ENCODE measurements at regions not wholly inside any gene's neighbourhood (a gene's known extent, or its start where the extent isn't known, plus 50 kb on each side); places are given as distances from the start of the nearest gene placed in this dataset.

GRCh38 chr14:101465795-101466448 lies 95.4 kb upstream of the DIO3 start:
- H3K9me3 Mint-ChIP-seq: no peaks in the 10 kb centered on the region
- no peak overlapping the region for H3K4me3 Mint-ChIP-seq
- no peaks in the 10 kb centered on the region for H3K36me3 Mint-ChIP-seq
- H3K27ac Mint-ChIP-seq: no peak overlapping the region
- H3K4me1 Mint-ChIP-seq: no peaks in the 10 kb centered on the region
- ATAC-seq (no peak), DNase-seq (ENCODE audit: low spot score in 2 of 2) (no peak)

- Mint-ChIP-seq H3K9me3 (no peaks in the 10 kb centered on the region), H3K4me3 (no peak overlapping the region), H3K27ac (no peak overlapping the region), H3K36me3 (no peaks in the 10 kb centered on the region), H3K4me1 (no peaks in the 10 kb centered on the region)
- DNase-seq (ENCODE audit: low spot score in 2 of 2) (no peak), ATAC-seq (no peak)
These were observed 94.7 kb upstream of the DIO3 start for GRCh38 chr14:101466456-101467180.

GRCh38 chr14:101467181-101467926 lies 93.9 kb upstream of the DIO3 start:
- H3K27ac Mint-ChIP-seq: no peak overlapping the region
- H3K4me3 Mint-ChIP-seq: no peak overlapping the region
- H3K9me3 Mint-ChIP-seq: no peaks in the 10 kb centered on the region
- H3K36me3 Mint-ChIP-seq: no peaks in the 10 kb centered on the region
- DNase-seq (ENCODE audit: low spot score in 2 of 2) (no peak), ATAC-seq (no peak)
- no peaks in the 10 kb centered on the region for H3K4me1 Mint-ChIP-seq

DNA sequence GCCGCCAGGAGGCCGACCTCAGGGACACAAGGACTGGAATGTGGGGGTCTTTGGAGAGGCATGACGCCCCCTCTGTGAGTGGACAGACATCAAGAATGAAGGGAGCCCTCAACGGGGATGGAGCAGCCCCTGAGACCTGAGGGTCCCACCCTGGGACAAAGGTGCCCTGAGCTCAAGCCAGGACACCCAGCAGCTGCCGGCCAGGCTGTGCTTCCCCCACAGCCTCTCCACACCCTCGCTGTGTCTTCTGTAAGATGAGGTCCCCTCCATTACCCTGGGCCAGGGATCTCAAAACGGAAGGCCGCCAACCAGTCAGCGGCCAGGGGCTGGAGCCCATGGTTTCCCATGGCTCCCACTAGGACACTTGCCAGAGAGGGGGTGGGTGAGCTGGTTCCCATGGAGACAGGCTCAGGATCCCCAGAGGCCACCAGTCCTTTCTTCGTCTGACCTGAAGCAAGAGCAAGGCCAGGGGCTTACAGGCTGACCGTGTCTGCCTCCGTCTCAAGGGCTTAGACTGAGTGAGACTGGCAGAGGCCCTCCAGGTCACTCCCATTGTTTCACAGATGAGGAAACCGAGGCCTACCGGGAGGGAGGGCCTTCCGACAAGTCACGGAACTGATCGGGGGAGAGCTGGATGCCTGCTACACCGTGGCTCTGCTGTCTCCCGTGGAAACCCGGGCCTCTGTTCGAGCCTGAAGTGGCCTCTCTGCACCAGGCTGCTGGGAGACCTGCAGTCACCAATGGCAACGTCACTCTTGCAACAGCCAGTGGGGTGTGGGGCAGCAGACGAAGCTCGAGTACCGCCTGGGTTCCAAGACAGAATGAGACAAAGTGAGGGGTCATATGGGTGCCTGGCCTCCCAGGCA lies 91.7 kb upstream of the DIO3 start:
- DNase-seq (ENCODE audit: low spot score in 2 of 2): no peak
- no peaks in the 10 kb centered on the region for H3K9me3 Mint-ChIP-seq
- H3K36me3 Mint-ChIP-seq: no peaks in the 10 kb centered on the region
- H3K4me1 Mint-ChIP-seq: no peaks in the 10 kb centered on the region
- H3K27ac Mint-ChIP-seq: no peak overlapping the region
- H3K4me3 Mint-ChIP-seq: no peak overlapping the region
- ATAC-seq: no peak

GRCh38 chr14:101470266-101470665 lies 91.0 kb upstream of the DIO3 start:
- Mint-ChIP-seq H3K27ac (no peak overlapping the region), H3K9me3 (no peaks in the 10 kb centered on the region), H3K4me1 (no peaks in the 10 kb centered on the region), H3K36me3 (no peaks in the 10 kb centered on the region), H3K4me3 (no peak overlapping the region)
- ATAC-seq (no peak), DNase-seq (ENCODE audit: low spot score in 2 of 2) (no peak)

- H3K4me3 Mint-ChIP-seq: no peak overlapping the region
These were observed 89.4 kb upstream of the DIO3 start for GRCh38 chr14:101471723-101472517.

DNA sequence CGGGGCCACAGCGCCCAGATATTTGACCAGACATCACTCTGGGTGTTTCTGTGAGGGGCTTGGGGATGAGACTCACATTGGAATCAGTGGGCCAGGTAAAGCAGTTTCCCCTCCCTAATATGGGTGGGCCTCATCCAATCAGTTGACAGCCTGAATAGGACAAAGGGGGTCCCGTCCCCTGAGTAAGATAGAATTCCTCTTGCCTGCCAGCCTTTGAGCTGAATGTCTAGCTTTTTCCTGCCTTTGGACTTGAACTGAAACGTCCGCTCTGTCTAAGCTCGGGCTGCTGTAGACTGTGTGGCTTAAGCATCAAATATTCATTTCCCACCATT lies 88.8 kb upstream of the DIO3 start:
- DNase-seq (ENCODE audit: low spot score in 2 of 2): no peak
- Mint-ChIP-seq H3K4me1 (no peaks in the 10 kb centered on the region), H3K36me3 (no peaks in the 10 kb centered on the region), H3K4me3 (no peak overlapping the region), H3K9me3 (no peaks in the 10 kb centered on the region), H3K27ac (no peak overlapping the region)
- no peak for ATAC-seq

More at GRCh38 chr14:101471723-101472517, 89.4 kb upstream of the DIO3 start:
- no peaks in the 10 kb centered on the region for H3K9me3 Mint-ChIP-seq
- ATAC-seq (no peak), DNase-seq (ENCODE audit: low spot score in 2 of 2) (no peak)
- no peak overlapping the region for H3K27ac Mint-ChIP-seq
- no peaks in the 10 kb centered on the region for H3K36me3 Mint-ChIP-seq
- no peaks in the 10 kb centered on the region for H3K4me1 Mint-ChIP-seq

- H3K9me3 Mint-ChIP-seq: no peaks in the 10 kb centered on the region
- no peak overlapping the region for H3K27ac Mint-ChIP-seq
- ATAC-seq (no peak), DNase-seq (ENCODE audit: low spot score in 2 of 2) (no peak)
- no peak overlapping the region for H3K4me3 Mint-ChIP-seq
- no peaks in the 10 kb centered on the region for H3K36me3 Mint-ChIP-seq
- no peaks in the 10 kb centered on the region for H3K4me1 Mint-ChIP-seq
These were observed 88.1 kb upstream of the DIO3 start for GRCh38 chr14:101473045-101473729.

- Mint-ChIP-seq H3K27ac (peak overlapping the region; percentile 8), H3K36me3 (no peaks in the 10 kb centered on the region), H3K9me3 (no peaks in the 10 kb centered on the region), H3K4me3 (no peak overlapping the region), H3K4me1 (no peaks in the 10 kb centered on the region)
- no peak for ATAC-seq
- DNase-seq (ENCODE audit: low spot score in 2 of 2): no peak
These were observed 87.3 kb upstream of the DIO3 start for GRCh38 chr14:101473795-101474562.

GRCh38 chr14:101474563-101475455 lies 86.5 kb upstream of the DIO3 start:
- DNase-seq (ENCODE audit: low spot score in 2 of 2): no peak

GRCh38 chr14:101475456-101476257 lies 85.6 kb upstream of the DIO3 start:
- Mint-ChIP-seq H3K9me3 (no peaks in the 10 kb centered on the region), H3K36me3 (no peaks in the 10 kb centered on the region), H3K4me3 (no peak overlapping the region), H3K27ac (no peak overlapping the region), H3K4me1 (no peaks in the 10 kb centered on the region)
- ATAC-seq (no peak), DNase-seq (ENCODE audit: low spot score in 2 of 2) (no peak)

More at GRCh38 chr14:101474563-101475455, 86.5 kb upstream of the DIO3 start:
- no peak for ATAC-seq
- H3K9me3 Mint-ChIP-seq: no peaks in the 10 kb centered on the region
- no peaks in the 10 kb centered on the region for H3K4me1 Mint-ChIP-seq
- no peaks in the 10 kb centered on the region for H3K36me3 Mint-ChIP-seq
- peak overlapping the region; percentile 8 for H3K27ac Mint-ChIP-seq
- no peak overlapping the region for H3K4me3 Mint-ChIP-seq

- Mint-ChIP-seq H3K36me3 (no peaks in the 10 kb centered on the region), H3K9me3 (no peaks in the 10 kb centered on the region), H3K4me1 (no peaks in the 10 kb centered on the region), H3K27ac (no peak overlapping the region), H3K4me3 (no peak overlapping the region)
- ATAC-seq: no peak
- no peak for DNase-seq (ENCODE audit: low spot score in 2 of 2)
These were observed 84.9 kb upstream of the DIO3 start for GRCh38 chr14:101476258-101476915.

All from stimulated activated effector memory CD8-positive, alpha-beta T cell treated with anti-CD3 and anti-CD28 coated beads, Interleukin-12 subunit alpha, Interleukin-12 subunit beta, amount 100 ng/mL, for 72 hours (primary cell).